Ishikawa (cell line): ENCODE measurements at regions not wholly inside any gene's neighbourhood (a gene's known extent, or its start where the extent isn't known, plus 50 kb on each side); places are given as distances from the start of the nearest gene placed in this dataset.

ENCODE experiments used
- CEBPB ChIP-seq: IDR thresholded peaks from 2 replicates; pipeline ENCODE4 v1.6.1; 2012
- CREB1 ChIP-seq: IDR thresholded peaks from 2 replicates; pipeline ENCODE4 v1.6.1; 2012; ENCODE audit warnings: low read depth
- EGR1 ChIP-seq: IDR thresholded peaks from 2 replicates; pipeline ENCODE4 v1.6.1; 2012
- EP300 ChIP-seq: IDR thresholded peaks from 2 replicates; pipeline ENCODE4 v1.6.1; 2012; ENCODE audit warnings: borderline replicate concordance
- FOXM1 ChIP-seq: IDR thresholded peaks from 2 replicates; pipeline ENCODE4 v1.6.1; 2012; ENCODE audit warnings: low read depth, borderline replicate concordance
- NFIC ChIP-seq: IDR thresholded peaks from 2 replicates; pipeline ENCODE4 v1.6.1; 2012
- RAD21 ChIP-seq: IDR thresholded peaks from 2 replicates; pipeline ENCODE4 v1.6.1; 2012; ENCODE audit warnings: low read depth
- TAF1 ChIP-seq: IDR thresholded peaks from 2 replicates; pipeline ENCODE4 v1.6.1; 2012; ENCODE audit warnings: low read depth, mild to moderate bottlenecking
- TCF12 ChIP-seq: IDR thresholded peaks from 2 replicates; pipeline ENCODE4 v1.6.1; 2012; ENCODE audit warnings: low read depth
- TEAD4 ChIP-seq: IDR thresholded peaks from 2 replicates; pipeline ENCODE4 v1.6.1; 2012
- YY1 ChIP-seq: IDR thresholded peaks from 2 replicates; pipeline ENCODE4 v1.6.1; 2012; ENCODE audit warnings: low read depth
- ZBTB7A ChIP-seq: IDR thresholded peaks from 2 replicates; pipeline ENCODE4 v1.6.1; 2012; ENCODE audit warnings: low read depth
- TF ChIP-seq, protein P1 (sequence below): IDR thresholded peaks from 2 replicates; pipeline ENCODE4 v1.6.1; 2012; ENCODE audit warnings: low read depth, mild to moderate bottlenecking
- TF ChIP-seq, protein P2 (sequence below): IDR thresholded peaks from 2 replicates; pipeline ENCODE4 v1.6.1; 2012
- TF ChIP-seq, protein P3 (sequence below): IDR thresholded peaks from 2 replicates; pipeline ENCODE4 v1.6.1; 2012

DNA sequence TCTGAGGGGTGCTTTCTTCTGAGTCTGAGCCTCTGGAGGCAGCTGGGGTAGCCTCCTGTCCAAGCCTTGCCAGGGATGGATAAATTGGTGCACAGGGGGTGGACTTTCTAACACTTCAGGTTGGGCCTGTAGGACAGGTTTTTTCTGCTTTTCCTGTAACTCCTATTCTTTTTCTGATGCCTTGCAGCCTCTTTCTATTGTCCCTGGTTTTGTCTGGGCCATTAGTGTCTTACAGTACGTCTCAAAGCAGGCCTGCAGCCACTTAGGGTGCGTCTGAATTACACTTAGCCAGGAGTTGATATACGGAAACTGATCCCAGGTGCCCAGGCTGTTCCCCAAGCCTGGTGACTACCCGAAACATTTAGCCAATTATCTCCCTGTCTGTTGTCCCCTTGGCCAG lies 213.3 kb upstream of the HTR2A start:
- TF ChIP-seq TCF12: no peak
- no peak for TF ChIP-seq TEAD4
- TF ChIP-seq RAD21: no peak
- TF ChIP-seq CREB1: no peak
- TF ChIP-seq, protein P1, sequence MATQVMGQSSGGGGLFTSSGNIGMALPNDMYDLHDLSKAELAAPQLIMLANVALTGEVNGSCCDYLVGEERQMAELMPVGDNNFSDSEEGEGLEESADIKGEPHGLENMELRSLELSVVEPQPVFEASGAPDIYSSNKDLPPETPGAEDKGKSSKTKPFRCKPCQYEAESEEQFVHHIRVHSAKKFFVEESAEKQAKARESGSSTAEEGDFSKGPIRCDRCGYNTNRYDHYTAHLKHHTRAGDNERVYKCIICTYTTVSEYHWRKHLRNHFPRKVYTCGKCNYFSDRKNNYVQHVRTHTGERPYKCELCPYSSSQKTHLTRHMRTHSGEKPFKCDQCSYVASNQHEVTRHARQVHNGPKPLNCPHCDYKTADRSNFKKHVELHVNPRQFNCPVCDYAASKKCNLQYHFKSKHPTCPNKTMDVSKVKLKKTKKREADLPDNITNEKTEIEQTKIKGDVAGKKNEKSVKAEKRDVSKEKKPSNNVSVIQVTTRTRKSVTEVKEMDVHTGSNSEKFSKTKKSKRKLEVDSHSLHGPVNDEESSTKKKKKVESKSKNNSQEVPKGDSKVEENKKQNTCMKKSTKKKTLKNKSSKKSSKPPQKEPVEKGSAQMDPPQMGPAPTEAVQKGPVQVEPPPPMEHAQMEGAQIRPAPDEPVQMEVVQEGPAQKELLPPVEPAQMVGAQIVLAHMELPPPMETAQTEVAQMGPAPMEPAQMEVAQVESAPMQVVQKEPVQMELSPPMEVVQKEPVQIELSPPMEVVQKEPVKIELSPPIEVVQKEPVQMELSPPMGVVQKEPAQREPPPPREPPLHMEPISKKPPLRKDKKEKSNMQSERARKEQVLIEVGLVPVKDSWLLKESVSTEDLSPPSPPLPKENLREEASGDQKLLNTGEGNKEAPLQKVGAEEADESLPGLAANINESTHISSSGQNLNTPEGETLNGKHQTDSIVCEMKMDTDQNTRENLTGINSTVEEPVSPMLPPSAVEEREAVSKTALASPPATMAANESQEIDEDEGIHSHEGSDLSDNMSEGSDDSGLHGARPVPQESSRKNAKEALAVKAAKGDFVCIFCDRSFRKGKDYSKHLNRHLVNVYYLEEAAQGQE: no peak
- no peak for TF ChIP-seq FOXM1
- TF ChIP-seq YY1: no peak
- no peak for TF ChIP-seq TAF1
- no peak for TF ChIP-seq EP300
- TF ChIP-seq, protein P2, sequence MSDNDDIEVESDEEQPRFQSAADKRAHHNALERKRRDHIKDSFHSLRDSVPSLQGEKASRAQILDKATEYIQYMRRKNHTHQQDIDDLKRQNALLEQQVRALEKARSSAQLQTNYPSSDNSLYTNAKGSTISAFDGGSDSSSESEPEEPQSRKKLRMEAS: no peak
- no peak for TF ChIP-seq ZBTB7A
- TF ChIP-seq, protein P3, sequence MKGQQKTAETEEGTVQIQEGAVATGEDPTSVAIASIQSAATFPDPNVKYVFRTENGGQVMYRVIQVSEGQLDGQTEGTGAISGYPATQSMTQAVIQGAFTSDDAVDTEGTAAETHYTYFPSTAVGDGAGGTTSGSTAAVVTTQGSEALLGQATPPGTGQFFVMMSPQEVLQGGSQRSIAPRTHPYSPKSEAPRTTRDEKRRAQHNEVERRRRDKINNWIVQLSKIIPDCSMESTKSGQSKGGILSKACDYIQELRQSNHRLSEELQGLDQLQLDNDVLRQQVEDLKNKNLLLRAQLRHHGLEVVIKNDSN: no peak
- no peak for TF ChIP-seq CEBPB
- no peak for TF ChIP-seq EGR1
- no peak for TF ChIP-seq NFIC

DNA sequence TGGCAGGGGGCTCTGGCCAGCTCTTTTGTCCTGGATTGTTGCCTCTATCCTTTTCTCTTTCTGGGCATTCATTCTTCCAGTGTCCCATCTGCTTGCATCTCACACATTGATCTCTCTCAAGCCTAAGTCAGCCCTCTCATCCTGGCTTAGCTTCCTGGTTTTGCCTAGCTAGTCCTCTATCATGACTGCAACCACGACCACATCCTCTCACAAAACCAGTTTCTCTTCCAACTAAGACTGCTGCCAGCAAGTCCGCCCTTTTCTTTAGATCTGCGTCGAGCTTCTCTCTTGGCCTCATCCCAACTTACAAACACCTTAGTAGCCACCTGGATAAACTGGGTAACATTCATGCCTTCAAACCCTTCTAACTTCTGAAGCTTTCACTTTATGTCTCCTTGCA lies 212.2 kb upstream of the HTR2A start:
- TF ChIP-seq YY1: no peak
- no peak for TF ChIP-seq TAF1
- no peak for TF ChIP-seq CREB1
- no peak for TF ChIP-seq EGR1
- TF ChIP-seq EP300: no peak

GRCh38 chr13:47100214-47100853 lies 203.5 kb upstream of the HTR2A start:
- TF ChIP-seq TCF12 (no peak), EP300 (no peak), EGR1 (no peak), CEBPB (no peak), TEAD4 (no peak)
- TF ChIP-seq, protein P2: no peak

- no peak for TF ChIP-seq CREB1
- no peak for TF ChIP-seq TEAD4
- no peak for TF ChIP-seq FOXM1
- TF ChIP-seq CEBPB: no peak
- TF ChIP-seq EGR1: no peak
- TF ChIP-seq EP300: no peak
- no peak for TF ChIP-seq TCF12
- no peak for TF ChIP-seq TAF1
- TF ChIP-seq NFIC: no peak
- TF ChIP-seq, protein P1: no peak
- TF ChIP-seq ZBTB7A: no peak
- no peak for TF ChIP-seq RAD21
Observed at GRCh38 chr13:47094734-47095434, 198.0 kb upstream of the HTR2A start.

- TF ChIP-seq FOXM1: no peak
- TF ChIP-seq, protein P2: no peak
Observed at GRCh38 chr13:47092202-47092601, 195.3 kb upstream of the HTR2A start.

- TF ChIP-seq TAF1: no peak
- TF ChIP-seq, protein P2: no peak
Observed at GRCh38 chr13:47087841-47088240, 191.0 kb upstream of the HTR2A start.

- TF ChIP-seq, protein P3: no peak
- TF ChIP-seq RAD21 (no peak), CREB1 (no peak), NFIC (no peak), ZBTB7A (no peak), FOXM1 (no peak), EGR1 (no peak), CEBPB (no peak), TCF12 (no peak), EP300 (no peak), TEAD4 (no peak), YY1 (no peak), TAF1 (no peak)
- TF ChIP-seq, protein P1: no peak
- TF ChIP-seq, protein P2: no peak
Observed at GRCh38 chr13:47087241-47087640, 190.4 kb upstream of the HTR2A start.
